ENCODE measurements at regions not wholly inside any gene's neighbourhood (a gene's known extent, or its start where the extent isn't known, plus 50 kb on each side); places are given as distances from the start of the nearest gene placed in this dataset.
"Not testable (repeated sequence)": the region's sequence is repeated elsewhere in the genome, so short reads cannot be mapped to it uniquely, and the experiment has no call there.

DNA sequence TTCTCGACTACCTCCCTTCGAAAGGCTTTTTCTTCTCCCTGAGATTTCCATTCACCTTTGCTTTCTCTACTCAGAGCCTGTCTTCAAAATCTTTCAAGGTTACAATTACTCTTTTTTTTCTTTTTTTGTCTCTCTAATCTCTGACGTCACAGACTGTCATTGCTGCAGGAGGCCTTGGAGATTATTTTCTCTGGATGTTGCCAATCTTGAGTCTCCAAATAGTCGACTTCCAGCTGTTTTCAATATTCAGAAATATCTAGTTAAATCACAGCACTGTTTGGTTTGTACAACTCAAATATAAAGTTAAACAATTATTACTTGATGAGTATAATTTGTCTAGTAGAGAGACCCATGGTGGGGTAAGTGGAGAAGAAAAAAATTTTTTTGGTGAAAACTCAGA, 359.0 kb upstream of the BOD1L1 start:
- DNase-seq (ENCODE audit: low spot score): no peak

DNA sequence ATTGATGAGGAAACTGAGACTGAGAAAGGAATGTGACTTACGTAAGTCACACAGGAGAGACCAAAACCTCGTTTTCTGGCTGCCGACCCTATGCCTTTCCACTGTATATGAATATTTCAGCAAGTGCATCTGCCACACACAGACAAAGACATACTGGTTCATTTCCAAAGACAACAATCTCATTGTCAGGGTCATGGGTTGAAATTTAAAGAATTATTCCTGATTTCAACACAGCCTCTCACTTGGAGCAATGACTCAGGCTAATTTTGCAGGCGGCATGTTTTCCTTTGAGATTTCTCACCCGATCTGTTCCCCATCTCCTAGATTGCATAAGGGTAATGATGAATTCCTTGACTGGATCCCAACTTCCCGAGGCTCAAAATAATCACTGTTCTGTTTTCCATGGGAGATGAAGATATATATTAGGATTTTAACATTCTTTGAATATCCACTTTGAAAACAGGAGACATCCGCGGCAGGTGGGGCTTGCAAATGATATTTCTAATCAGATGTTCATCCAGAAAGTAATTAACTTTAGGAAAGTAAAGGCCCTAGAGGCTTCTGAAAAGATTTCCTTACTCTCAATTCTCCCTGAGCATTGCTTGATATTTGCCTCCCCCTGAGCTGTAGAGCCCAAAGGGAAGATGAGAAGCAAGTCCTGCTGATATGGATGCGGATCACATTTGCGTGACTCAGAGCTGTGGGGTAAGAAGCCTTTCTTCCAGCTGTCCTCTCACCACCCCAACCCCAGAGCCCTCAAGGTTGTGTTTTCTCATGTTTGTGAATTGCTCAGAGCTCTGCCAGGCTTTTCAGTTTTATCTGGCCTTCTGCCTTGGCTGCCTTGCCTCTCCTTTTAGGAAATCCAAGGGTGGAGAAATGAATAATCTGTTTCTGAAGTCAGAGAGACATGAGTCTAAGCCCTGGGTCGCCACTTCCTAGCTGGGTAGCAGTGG, 361.1 kb upstream of the BOD1L1 start:
- DNase-seq (ENCODE audit: low spot score): peak; percentile 76

DNA sequence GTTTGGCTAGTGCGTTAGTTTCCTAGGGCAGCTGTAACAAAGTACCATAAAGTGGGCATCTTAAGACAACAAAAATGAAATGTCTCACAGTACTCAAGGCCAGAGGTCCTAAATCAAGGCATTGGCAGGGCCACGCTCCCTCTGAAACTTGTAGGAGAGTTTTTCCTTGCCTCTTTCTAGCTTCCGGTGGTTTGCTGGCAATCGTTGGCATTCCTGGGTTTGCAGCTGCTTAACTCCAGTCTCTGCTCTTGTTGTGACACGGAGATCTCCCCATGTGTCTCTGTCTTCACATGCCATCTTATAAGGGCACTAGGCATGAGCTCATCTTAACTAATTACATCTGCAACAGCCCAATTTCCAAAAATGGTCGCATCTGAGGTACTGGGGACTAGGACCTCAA, 362.0 kb upstream of the BOD1L1 start:
- no peak for DNase-seq (ENCODE audit: low spot score)

DNA sequence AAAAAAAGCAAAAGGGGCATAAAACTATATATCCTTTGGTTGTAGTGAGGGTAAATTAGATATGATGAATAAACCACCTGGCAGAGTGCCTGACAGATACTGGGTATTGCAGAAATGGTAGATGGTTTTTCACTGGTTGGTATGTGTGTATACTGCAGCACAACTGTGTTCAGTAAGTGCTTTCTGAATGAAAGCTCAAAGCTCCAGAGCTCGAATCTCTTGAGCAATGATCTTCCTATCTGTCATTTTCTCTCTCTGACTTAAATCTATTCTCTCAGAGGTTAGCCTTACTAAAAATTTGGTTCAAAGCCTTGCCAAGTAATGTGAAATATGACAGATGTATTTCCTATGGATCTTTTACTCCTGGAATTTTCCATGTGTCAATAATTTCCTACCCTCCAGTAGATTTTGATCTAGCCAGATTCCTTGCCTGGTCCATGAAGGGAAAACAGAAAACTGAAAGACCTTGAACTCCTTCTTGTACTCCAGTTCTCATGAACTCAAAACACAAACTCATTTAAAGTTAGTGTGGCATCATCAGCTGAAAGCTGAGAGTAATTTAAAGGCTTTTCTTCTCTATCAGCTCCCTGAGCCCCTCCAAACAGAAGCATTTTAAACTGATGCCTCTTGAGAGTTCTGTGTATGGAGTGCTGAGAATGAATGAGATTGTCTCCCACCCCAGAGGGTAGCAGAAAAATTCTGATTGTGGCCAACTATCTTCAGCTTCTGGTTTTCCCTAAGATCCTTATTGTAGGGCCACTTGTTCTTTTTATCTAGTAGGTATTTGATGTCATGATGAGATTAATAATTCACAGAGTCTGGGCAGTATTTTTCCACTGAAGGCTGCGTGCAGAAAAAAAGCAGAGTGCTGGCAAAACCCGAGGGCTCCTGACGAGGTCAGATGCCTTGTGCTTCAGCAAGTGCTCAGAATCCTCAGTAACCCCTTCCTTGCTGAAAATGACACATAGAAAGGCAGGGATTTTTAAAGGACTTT, 363.4 kb upstream of the BOD1L1 start:
- DNase-seq (ENCODE audit: low spot score): no peak

DNA sequence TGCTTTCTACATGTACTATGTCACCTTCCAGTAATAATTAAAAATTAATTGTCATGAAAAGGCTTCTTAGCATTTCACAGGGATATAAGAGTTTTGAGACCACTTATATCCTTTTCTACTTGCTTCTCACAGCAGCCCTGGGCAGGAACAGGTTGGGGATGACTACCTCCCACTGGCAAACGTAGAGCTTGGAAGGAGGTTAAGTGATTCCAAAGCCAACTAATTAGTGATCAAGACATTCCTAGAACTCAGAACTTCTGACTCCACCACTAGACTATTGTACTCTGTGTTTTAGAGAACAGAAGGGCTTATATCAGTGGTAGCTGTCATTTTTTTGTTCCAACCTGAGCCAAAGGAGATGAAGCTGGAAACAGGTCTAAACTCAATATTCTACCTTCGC, 364.5 kb upstream of the BOD1L1 start:
- DNase-seq (ENCODE audit: low spot score): no peak

DNA sequence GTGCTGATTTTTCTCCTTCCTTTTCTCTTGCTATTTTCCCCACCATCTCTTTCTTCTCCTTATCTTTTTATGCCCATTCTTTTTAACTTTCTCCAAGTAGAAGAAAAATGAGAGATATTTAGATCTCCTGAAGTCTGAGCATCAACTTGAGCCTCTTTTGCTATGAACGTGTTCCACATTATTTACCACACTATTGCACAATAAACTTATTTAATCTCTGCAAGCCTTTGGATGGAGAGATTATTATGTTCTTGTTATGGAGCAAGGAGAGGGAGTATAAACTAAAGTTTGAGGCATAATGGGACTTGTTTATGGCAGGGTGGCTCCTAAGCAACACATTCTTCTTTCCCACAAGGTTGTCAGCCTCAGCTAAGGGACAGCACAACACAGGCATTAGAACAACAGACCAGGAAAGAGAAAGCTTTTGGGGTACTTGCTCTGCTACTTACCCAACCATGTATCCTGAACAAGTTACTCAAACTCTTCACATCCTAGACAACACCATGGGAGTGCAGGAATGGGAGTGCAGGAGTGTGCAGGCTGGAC, 365.5 kb upstream of the BOD1L1 start:
- no peak for DNase-seq (ENCODE audit: low spot score)

DNA sequence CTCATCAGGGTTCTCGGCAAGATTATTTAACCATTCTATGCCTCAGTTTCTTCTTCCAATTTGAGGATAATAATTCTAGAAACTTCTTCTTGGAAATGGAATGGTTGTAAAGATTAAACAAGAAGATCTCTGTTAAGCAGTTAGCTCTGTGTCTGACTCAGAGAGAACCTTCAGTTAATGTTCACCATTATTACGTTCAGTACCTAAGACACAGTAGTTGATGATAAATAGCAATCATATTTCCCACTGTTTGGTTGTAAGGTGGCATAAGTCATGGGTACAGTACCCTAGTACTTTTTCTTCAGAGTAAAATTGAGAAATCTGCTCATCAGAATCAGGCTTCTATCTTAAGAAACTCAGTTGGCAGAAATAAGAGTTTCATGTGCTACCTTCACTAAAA, 366.5 kb upstream of the BOD1L1 start:
- DNase-seq (ENCODE audit: low spot score): no peak

DNA sequence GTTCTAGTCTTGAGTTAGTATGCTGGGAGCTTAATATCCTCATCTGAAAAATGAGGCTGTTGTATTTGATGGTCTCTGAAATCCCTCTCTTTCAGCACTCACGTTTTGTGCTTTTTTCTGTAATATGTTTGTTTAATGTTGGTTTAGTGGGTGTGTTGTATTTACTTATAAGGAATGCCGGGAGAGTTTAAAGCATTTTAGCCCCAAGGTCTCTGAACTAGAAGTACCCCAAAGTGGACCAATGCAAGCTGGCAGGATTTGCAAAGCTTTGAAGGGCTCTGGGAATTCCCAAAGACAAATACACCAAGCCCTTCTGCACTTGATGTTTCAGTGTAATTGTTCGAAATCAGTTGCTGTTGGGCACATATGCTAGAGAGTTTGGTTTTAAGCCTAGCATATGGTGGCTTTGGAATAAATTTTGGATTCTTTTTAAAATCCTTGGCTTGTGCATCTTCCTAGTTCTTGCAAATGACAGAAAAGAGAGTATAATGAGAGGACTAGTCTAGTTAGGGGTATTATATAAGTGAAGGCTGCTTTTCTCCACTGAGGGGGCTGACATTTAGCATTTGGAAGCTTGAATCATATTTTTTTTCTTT, 371.4 kb upstream of the BOD1L1 start:
- DNase-seq (ENCODE audit: low spot score): no peak

DNA sequence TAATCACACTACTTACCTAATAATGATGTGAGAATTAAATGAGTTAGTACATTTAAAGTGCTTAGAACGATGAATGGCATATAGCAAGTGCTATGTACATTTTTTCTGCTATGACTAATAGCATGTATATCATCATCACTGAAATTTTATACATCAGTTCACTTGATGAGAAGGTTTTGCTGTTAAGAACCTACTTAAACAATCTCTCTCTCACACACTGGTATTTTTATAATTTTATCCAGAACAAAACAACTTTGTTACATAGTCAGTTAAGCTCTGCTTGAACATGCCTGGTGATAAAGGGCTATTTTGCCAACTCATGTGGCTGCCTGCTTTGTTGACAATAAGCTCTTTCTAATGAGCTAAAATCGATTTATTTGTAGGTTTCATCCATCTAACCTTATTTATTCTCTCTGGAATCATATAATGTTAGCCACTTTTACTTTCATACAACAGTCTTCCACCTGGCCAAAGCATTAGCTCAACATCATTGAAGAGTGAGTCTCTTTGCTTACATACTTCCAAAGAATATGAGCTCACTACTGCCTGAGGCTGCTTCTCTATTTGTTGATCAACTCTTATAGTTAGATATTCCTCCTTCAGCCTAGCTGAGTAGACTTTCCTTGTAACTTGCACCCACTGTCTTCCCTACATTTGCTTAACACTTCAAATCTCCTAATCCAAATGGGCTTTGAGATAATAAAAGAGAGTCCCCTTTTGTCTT, 372.7 kb upstream of the BOD1L1 start:
- no peak for DNase-seq (ENCODE audit: low spot score)

DNA sequence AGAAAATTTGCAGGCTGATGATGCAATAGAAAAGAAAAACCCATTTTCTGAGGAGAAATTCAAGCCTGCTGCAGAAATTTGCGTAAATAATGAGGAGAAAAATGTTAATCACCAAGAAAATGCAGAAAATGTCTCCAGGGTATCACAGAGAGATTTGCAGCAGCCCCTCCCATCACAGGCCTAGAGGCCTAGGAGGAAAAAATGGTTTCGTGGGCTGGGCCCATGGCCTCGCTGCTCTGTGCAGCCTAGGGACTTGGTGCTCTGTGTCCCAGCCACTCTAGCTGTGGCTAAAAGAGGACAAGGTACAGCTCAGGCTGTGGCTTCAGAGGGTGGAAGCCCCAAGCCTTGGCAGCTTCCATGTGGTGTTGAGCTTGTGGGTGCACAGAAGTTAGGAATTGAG, 374.8 kb upstream of the BOD1L1 start:
- not testable (repeated sequence) for DNase-seq (ENCODE audit: low spot score)

DNA sequence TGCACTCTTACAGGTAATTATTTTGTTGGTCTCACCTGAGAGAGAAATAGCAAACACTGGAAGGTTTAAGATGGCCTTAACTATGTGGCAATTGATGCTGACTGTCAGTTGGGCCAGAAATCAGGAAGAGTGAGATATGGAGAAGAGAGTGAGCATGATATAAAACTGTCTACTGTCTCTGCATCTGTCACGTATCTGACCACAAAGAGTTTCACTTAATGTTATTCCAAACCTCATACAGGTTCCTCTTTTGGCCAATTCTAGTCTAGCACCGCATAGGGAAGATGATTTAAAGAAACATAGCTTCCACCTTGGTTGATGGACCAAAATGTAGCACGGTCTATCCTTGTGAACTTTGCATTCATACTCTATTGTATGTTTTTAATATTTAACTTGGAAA, 381.0 kb upstream of the BOD1L1 start:
- DNase-seq (ENCODE audit: low spot score): no peak

DNA sequence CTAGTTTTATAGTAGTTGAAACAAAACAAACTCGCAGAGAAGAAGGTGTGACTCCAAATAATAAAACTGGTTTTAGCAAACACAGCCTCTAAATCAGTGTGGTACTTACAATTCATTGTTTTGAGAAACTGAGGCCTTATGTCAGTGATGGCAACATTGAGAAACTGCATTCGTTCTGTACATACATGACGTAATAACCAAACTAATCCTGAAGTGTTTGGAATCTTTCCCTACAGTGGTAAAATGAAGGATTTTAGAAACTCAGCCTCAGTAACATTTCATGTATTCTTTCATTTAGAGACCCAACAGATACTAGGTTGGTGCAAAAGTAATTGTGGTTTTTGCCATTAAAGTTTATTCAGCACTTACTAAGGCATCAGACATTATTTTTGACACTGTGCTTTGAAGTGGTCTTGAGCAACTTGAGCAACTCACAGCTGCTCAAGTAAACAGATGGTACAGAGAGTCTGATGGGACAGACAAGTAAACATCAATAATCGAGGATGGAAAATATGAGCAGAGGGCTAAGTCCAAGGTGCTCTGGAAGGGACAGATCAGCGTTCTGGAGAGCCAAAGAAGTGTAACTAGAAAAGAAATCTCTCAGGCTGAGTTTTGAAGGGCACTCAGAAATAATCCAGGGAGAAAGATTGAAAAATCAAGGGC, 390.8 kb upstream of the BOD1L1 start:
- no peak for DNase-seq (ENCODE audit: low spot score)

DNA sequence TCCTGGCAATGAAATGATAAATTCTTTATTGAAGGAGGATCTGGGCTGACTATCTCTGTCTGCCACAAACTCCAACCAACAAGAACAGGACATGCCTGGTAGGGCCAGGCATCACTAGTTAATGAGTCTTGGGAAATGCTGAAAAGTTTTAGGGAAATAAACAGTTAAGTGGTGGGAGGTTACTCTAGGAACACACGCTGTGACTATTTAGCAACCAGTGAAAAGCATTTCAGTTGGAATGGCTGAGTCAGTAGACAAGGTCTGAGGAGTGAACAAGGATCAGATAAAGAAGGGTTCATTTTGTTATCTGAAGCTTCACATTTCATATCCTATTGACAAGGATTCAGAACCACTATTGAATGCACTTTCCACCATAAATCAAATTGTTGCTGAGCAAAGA, 394.9 kb upstream of the BOD1L1 start:
- DNase-seq (ENCODE audit: low spot score): no peak

DNA sequence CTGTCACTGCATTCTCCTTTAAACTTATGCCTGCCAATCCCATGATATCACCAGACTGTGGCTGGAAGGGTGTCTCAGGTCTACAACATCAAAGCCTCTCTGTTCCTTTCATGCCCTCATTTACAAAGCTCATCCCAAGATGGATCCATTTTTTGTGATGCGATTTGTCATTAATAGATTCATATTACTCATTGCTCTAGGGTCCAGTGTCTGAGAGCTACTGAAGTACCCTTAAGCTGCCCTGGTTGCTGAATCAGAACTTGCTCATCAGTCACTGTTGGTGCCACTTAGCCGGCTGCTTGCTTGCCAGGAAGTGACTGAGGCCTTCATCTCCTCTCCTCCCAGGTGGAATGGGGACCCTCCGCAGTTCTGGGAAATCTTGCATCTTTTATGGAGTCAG, 395.5 kb upstream of the BOD1L1 start:
- no peak for DNase-seq (ENCODE audit: low spot score)

DNA sequence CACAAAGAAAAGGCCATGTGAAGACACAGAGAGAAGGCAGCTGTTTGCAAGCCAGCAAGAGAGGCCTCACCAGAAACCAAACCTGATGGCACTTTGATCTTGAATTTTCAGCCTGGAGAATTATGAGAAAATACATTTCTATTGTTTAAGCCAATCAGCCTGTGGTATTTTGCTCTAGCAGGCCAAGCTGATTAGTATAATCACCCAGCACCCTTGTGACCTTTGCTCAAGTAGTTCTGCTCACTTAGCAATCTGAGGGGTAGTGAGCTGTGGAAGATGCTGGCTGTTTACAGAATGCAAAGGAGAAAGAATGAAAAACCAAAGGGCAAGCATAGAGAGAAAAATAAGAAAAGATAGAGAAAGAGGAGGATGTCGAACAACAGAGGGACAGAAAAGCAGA, 396.4 kb upstream of the BOD1L1 start:
- no peak for DNase-seq (ENCODE audit: low spot score)

DNA sequence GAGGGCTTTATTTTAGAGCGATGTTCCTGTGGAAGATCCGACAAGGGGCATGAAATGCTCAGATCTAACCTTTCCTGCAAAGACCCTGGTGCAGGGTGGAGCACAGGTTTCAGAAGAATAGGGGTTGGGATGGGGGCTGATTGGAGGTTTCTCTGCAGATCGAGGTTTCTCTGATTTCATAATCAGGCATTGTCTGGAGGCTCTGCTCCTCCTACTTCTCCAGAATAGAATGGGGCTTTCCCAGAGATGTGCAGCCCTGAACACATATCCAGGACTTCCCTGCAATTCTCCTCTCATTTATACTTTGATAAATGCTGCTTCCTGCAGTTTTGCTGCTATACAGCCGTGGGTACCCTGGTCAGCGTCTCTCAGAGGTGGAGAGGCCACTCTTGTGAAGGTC, 397.6 kb upstream of the BOD1L1 start:
- peak; percentile 49 for DNase-seq (ENCODE audit: low spot score)

DNA sequence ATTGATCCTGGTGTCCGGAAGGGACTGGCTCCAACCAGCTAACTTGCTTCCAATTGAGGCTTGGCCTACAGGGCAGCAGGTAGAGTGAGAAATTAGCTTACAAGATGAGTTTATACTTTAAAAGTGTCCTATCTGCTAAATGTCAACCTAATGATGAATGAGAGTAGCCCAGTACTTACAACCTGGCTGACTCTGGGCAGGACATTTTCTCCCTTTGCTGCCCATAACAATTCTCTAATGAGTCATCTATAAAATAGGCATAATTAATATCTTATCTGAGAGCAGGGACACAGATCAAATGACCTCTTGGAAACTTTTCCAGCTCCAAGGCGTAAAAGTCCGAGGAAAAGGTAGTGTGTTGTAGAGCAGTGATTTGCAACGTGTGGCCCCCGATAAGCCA, 398.4 kb upstream of the BOD1L1 start:
- no peak for DNase-seq (ENCODE audit: low spot score)

DNA sequence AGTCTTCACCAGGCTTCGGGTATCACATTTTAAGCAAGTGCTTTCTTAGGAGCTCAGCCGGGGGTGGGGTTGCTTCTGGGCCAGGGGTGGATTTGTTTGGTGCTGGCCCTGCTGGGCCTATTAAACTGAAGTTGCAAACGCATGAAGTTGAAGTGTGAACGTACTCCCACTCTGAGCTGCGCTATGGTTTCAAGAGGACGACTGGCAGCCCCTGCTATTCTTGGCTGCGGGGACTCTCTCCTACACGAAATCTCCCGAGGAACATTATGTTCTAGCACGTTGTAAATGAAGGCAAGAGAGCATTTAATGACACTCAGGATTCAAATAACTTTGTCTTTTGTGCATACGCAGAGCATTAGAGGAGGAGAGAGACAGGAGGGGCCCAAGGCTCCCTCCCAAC, 401.3 kb upstream of the BOD1L1 start:
- DNase-seq (ENCODE audit: low spot score): peak; percentile 82

DNA sequence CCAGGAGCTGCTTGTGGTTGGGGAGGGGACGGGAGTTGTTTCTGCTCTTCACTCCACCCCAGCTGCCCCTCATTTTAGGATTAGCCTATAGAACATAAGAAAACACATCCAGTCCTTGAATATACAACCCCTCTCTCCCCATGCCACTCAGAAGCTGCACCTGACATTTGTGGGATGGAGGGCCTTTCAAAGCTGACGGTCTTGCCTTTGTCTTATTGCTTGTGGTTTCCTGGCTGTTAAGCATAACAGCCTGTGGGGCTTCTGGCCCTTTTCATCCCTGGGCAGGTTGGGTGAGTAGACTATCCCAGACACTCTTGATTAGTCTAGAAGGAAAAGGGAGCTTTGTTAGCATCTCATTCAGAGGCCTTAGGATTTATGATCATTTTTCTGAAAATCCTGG, 407.6 kb upstream of the BOD1L1 start:
- no peak for DNase-seq (ENCODE audit: low spot score)

DNA sequence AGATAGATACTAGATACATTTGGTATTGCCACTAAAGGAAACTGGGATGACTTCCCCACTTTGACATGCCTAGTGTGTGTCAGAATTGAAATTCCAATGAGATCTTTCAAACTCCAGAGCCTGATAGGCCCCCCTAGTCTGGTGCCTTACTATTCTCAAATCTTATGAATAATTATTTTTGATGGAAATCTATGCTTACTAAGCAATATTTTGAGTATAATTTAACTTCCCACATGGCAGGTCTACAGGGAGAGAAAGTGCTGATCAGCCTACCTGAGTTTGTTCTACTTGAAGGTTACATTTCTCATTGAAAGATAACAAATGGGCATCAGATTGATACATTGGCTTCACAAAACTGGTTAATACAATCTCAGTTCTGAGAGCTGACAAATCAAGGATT, 415.7 kb upstream of the BOD1L1 start:
- DNase-seq (ENCODE audit: low spot score): no peak

DNA sequence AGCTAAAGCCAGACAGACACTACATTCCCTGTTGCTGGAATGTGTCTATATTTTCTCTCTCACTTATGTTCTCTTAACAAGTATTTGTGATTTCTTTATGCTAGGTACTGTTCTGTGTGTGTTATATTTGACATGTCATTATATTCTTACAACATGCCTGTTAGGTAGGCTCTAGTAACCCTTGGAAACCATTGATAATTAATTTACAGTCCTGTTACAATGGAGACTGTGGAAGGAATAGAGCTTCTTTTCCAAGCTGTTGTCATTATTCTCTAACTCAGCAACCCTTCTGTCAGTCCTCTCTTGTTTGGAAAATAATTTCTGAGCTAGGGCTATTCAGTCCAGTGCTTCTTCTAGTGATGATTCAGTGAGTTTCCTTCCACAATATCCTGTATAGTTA, 419.1 kb upstream of the BOD1L1 start:
- DNase-seq (ENCODE audit: low spot score): no peak

Data from putamen (tissue), 1 donor.